HG03354 (cell line): ENCODE measurements at regions not wholly inside any gene's neighbourhood (a gene's known extent, or its start where the extent isn't known, plus 50 kb on each side); places are given as distances from the start of the nearest gene placed in this dataset.
"Not testable (repeated sequence)": the region's sequence is repeated elsewhere in the genome, so short reads cannot be mapped to it uniquely, and the experiment has no call there.

Experiments
- ATAC-seq: cut with Tn5 transposase; IDR thresholded peaks from one replicate; pipeline ENCODE4 v1.9.1; 2021; ENCODE audit warnings: mild to moderate bottlenecking; ENCODE audit not compliant: unreplicated experiment, poor library complexity, severe bottlenecking

DNA sequence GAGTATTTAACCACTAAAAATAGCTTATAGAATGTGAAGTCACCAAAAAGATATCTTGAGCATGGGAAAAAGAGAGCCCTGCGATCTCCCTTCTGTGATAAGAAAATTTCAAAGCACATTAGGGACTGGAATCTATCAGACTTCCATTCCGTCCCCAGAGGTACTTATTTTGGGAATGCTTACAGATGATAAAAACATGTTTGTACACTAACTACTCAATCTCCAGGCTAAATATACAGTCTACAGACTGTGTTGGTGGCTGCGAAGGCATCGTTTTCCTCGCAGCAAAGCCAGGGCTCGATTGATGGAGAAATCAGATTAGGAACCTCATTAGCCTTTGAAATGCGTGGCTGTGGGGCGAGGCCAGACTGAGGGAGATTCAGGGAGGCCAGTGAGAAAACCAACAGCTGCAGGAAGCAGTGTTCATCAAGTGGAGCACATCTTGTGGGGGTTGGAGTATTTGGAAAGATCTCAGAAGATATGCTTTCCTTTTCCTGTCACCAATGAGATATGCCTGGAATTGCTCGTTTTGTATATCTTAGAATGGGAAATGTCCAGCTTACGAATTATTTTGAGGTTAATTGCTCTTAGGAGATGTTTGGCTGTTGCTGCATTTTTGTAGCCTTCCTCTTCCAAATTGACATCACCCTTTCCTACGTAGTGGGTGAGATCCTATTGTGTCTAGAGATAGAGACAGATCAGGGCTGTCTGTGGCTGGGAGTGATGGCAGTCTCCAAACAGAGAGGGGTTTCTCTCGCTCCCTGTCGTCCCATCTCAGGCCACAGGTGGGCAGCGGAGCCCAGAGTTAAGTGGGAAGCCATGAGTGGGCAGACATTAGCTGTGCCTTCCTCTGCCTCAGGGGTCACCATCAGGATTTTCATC, 224.9 kb upstream of the FAT1 start:
- no peak for ATAC-seq

DNA sequence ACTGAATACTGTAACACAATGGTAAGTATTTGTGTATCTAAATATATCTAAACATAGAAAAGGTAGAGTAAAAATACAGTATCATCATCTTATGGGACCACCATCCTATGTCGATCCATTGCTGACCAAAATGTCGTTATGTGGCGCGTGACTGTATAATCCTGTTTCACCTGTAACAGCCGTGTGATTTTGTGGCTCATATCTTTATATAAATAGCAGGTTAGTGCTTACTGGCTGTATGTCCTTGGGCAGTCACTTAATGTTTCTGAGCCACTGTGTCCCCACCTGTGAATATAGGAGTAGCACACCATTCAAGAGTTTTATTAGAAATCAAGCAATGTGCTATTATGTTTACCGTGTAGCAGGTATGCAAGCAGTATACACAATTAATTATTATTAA, 226.2 kb upstream of the FAT1 start:
- no peak for ATAC-seq

DNA sequence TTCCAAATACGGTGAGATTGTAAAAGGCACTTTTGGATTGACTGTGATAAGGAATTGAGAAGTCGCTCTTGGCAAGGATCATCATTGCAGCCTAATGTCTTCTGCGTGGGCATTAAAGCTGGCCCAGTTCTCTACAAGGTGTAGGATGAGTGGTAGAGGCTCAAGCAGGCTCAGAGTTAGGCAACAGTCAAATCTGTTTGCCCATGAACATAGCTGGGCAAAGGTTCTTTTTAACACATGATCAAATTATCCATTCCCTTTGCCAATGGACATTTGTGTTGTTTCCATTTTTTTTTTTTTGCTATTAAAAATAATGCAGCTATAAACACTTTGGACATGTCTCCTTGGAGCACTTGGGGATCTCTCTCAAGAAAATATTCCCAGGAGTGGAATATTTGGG, 229.1 kb upstream of the FAT1 start:
- ATAC-seq, result no peak

DNA sequence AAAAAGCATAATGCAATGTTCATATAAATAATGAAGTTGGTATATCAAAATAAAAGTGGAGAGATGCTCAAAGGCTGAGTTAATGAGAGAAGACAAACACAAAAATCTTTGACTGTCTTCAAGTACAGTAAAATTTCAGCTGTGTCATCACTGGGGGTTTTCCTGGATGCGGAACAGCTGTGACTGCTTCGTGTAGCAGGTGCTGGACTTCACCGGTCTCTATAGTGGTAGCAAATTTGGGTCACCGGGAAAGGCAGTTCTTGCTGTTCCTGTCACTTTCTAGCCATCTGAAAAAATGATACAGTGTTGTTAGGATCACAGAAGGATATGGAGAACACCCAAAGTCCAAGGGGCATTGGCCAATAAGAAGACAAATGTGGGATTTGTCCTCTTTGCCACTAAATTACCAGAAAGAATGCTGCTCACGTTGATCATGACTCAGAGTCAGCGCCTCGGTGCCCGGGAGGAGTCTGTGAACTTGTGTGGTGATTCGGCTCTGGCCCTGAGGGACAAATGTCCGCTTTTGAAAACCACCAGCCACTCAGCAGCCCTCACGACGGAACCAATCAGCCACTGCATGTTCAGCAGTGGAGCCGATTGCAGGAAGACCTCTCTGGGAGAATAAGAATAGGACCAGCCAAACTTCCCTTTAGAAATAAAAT, 230.1 kb upstream of the FAT1 start:
- ATAC-seq, result no peak

DNA sequence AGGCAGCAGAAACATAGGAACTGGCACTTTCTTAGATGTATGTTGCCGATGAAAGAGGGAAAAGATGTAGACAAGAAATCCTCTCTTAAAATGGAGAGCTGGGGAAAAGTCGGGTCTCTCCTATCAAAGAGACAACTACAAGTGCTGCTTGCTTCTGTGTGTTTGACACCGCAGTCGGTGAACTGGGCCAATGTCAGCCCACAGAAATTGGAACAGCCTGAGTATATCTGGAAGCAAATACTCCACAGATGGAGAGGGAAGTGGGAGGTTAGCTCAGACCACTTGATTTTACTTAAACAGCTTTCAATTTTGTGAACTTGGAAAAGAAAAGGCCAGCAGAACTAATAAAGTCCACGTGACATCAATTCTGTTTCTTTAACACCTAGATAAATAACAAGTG, 230.9 kb upstream of the FAT1 start:
- no peak for ATAC-seq

DNA sequence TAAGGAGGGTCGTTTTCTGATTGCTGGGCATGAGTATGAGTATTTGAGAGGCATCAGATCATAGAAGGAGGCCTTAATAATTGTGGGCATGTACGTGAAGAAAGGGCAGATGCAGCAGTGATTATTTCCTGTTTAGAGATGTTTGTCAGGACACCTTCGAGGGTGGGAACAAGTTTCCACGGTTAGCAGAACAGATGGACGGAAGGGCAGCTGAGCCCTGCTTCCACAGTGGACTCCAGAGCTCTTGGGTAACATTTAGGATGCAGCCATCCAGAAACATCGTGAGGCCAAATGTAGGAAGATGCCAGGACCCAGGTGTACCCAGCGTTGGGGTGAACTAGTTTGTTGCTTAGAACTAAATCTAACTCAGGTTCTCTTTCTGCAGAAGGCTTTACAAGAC, 231.3 kb upstream of the FAT1 start:
- no peak for ATAC-seq

DNA sequence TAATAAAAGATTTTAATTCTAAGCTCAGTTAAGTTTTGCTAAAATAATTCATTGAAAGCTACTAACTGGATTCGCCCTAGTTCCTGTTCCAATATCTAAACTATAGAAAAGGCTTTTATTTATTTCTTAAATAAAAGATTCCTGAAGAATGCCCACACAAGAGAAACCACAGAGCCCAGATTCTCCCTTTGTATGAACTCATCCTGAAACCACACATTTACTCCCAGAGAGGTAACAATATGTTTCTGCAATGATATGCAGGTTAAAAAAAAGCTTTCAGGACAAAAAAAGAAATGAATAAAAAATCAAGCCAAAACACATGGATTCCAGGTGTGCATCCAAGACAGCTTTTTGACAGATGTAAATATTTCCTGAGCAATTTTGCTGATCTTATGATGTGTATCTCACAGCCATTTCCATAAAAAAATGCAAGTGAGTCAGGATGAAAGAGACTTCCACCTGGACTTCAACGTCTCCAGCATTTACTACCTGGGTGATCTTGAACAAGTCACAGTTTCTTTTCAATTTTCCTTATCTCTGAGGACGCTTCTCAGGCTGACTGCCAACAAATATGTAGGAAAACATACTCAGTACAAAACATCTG, 234.4 kb upstream of the FAT1 start:
- no peak for ATAC-seq

DNA sequence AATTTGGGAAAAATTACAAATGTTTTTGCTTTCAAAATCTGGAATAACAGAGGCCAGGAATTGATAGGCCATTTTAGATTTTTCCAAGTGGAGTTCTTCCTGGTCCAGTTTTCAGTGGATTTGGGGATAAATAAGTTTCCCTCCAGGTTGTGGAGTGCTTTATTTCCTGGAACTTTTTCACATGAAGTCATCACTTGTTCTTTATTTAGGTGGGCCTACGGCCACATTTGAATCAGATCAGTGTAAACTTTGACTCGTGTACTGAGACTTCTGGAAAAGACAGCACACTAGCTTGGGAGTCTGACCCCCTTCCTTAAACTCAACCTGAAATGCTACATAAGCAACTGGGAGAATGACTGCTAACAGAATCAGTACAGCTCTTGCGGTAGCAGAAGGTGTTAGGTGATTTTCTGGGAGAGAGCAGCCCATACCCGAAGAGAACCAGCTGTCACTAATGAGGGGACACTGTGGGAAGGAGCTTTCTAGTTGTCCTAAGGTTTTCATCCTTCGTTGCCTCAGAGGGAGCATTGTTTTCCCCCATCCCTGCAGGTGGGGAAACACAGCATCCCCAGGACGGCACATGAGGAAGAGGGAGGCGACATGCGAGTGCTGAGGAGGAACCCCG, 235.2 kb upstream of the FAT1 start:
- ATAC-seq, result no peak

DNA sequence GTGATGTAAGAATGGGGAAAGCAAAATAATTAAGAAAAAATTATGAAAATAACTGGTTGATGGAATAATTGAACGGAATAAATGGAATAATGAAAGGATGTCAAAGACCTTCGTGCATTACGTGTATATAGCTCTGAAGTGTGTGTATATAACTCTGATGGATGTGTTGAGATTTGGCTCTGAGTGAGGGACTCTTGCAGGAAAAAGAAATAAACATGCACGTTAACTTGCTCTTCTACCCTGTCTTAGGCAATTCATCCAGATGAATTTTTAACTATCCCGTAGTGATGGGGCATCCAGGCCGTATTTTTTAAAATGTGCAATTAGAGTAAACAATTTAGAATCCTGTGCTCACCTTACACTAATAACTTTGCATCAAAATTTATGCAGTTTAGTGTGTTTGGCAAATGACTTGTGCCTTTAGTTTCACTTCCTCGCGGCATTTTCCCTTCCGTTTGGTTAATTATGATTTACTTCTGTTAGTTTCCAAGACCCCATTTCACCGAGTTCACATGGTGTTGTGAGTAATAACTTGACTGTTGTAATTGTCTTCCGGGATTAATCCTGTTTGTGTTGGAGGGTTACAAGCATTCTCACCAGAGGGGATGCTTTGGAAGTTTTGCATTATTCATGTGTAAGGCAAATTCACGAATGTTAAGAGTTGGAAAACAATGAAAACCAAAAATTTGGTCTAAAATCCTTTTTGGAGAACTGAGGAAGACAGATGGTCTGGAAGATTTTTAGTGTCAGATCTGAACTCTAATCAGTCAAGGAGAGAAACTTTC, 256.5 kb upstream of the FAT1 start:
- ATAC-seq, result no peak

DNA sequence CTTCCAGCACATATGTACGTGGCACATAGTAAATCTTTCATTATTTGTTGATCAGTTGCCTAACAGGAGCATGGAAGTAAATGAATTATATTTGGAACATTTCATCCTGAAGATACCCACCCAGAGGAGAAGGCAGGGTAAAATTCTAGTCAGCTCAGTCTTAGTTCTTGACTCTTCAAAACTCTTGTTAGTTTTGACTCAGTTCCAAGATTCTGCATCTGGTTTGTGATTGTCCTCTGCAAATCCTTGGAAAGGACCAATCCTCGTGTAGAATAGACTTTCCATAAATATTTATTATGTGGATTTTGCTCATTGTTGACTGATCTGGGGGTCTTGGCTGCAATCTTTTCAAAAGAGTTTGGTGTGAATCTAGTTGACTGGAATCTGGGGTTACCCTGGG, 257.5 kb upstream of the FAT1 start:
- no peak for ATAC-seq

DNA sequence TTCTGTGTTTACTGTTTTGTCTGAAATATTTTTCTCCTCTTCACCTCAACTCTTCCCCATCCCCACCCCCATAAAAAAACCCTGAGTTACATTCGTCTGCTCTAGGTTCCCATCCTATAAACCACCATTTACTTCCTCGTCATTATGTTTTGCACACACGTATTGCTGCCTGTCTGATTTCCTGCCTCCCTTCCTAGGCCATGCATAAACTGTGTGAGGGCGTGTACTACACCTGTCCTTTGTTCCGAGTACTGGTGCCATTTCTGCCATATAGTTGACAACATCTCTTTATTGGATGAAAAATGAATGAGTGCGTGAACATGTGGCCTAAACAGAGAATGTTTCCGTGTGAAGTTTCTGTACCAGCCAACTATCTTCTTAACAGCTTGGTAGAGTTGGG, 258.5 kb upstream of the FAT1 start:
- no peak for ATAC-seq

DNA sequence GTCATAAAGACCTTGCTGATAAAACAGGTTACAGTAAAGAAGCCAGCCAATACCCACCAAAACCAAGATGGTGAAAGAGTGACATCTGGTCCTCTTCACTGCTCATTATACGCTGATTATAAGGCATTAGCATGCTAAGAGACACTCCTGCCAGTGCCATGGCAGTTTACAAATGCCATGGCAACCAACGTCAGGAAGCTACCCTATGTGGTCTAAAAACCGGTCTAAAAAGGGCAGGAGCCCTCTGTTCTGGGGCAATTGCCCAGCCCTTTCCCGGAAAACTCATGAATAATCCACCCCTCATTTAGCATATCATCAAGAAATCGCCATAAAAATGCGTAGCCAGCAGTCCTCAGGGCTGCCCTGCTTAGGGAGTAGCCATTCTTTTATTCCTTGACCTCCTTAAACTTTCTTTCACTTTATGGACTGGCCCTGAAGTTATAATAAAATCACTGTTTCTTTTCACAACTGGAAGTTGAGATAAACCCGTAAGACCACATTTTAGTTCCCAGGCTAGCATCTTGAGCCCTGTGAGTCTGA, 260.5 kb upstream of the FAT1 start:
- ATAC-seq, result no peak

DNA sequence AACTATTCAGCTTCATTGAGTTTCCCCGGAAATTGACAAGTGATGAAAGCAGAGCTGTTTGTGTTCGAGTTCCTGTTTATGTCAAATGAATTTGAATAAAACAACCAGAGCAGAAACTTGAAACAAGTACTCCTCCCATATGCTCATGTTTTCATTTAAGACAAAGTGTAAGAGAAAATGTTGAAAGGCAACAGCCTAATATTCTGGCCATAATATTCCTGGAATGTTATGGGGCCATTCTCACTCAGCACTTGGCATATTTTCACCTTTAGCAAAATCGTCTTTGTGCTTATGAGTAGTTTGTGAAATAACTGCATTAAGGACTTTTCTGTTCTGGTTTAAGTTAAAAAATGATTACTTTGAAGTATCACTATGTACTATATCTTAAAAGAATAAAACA, 276.0 kb upstream of the FAT1 start:
- no peak for ATAC-seq

DNA sequence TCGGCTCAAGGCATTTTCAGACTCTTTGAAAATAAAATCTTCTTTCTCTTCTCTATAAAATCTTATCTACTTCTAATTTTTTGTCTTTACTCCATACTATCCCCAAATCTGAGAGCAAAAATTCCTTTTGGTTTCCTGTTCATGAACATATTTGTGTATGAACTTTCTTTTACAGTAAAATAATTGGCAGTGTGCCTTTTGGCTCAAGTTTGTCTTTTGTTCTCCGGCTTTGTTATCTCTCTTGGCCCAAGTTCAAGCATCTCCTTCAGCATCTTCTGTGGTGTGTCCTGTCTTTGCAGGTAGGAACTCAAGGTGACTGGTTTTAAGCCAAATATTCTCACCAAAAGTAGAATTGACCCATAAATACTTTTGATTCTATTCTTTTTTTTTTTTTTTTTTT, 276.6 kb upstream of the FAT1 start:
- ATAC-seq, result no peak

DNA sequence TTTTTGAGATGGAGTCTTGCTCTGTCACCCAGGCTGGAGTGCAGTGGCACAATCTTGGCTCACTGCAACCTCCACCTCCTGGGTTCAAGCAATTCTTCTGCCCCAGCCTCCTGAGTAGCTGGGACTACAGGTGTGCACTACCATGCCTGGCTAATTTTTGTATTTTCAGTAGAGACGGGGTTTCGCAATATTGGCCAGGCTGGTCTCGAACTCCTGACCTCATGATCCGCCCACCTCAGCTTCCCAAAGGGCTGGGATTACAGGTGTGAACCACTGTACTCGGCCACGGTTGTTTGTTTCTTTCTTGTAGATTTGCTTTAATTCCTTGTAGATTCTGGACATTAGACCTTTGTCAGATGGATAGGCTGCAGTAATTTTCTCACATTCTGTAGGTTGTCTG, 278.5 kb upstream of the FAT1 start:
- not testable (repeated sequence) for ATAC-seq

DNA sequence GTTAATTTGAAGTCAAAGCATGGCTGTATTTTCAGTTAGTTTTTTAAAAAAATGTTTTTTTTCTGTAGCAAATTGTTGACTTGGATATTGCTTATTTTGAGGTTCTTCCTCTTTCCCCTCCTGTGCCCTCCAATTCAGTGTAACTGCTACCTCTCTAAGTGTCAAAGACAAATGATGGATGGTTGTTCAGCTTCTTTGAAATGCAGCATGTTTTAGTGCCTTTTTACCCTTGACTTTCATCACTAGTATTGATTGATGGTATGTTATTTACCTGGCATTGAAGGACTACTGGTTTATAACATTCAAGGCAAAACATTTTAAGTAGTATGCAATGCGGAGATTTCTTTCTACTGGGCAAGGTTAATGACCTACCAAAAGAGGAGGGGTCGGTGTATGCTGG, 281.0 kb upstream of the FAT1 start:
- no peak for ATAC-seq

DNA sequence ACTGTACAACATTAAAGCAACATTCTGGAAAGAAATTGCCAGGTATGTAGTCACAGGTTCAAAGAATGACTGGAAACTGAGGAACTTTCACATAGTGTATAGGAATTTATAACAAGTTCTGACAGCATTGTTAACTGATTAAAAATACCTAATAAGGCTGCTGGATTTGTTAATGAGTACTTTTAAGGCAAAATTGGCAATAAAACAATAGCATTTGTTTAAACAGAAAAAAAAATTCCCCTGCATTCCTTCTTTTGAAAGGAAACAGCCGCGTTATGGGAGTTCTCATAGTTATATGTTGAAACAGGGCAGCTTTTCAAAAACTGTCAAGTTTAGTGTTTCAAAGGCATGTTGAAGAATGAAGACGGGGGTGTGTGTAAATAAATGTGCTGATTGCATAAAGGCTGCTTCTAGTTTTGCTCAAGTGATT, 282.5 kb upstream of the FAT1 start:
- no peak for ATAC-seq

DNA sequence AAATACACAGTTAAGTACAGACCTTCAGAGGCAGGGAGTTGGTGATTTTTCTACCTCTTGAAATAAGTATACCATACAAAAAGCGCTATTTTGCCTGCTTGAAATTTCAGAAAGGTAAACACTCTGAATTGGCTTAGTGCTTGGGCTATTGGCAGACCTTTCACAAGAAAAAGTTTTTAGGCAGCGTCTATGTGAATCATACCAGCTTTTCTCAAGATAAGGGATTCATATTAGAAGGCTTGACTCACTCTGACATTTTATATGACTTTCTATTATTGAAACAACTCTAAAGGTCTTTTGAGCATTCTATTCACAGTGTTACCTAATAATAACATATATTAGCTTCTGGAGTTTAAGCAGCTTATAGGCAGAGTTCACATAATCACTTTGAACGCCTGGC, 286.4 kb upstream of the FAT1 start:
- no peak for ATAC-seq

DNA sequence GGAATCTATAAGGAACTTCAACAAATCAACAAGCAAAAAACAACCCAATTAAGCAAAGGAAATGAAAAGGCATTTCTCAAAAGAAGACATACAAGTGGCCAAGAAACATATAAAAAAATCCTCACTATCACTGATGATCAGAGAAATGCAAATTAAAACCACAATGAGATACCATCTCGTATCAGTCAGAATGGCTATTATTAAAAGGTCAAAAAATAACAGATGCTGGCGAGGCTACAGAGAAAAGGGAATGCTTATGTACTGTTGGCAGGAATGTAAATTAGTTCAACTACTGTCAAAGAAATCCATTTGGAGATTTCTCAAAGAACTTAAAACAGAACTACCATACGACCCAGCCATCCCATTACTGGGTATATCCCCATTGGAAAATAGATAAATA, 292.4 kb upstream of the FAT1 start:
- ATAC-seq, result no peak

DNA sequence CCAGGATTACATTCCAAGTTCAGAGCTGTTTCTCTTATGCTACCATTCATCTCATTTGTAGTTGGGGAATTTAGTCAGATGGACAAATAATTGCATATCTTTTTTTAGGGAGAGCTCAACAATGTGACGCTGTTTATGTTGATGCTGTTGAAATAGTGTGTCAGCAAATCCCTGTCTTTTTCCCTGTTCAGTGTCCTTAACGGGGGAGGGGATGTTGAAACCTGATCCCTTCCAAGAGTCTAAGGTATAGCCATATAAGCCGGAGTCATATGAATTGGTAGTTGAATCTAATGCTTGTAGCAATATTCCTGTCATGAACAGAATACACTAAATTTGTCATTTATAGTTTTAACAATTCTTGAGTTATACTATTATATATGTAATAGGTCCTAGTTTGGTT, 293.5 kb upstream of the FAT1 start:
- ATAC-seq, result no peak
